Neuron (in vitro differentiated cells): ENCODE measurements at regions not wholly inside any gene's neighbourhood (a gene's known extent, or its start where the extent isn't known, plus 50 kb on each side); places are given as distances from the start of the nearest gene placed in this dataset.

Experiments
- H2AFZ ChIP-seq: one replicate; pipeline ENCODE4 v1.6.1; 2013; ENCODE audit warnings: low read depth, mild to moderate bottlenecking, inconsistent platforms, low read length, moderate library complexity
- H3K27me3 ChIP-seq: one replicate; pipeline ENCODE4 v1.6.1; 2013; ENCODE audit warnings: low read length; ENCODE audit not compliant: insufficient read depth
- H3K36me3 ChIP-seq: one replicate; pipeline ENCODE4 v1.6.1; 2013; ENCODE audit warnings: low read length; ENCODE audit not compliant: insufficient read depth
- H3K4me1 ChIP-seq: one replicate; pipeline ENCODE4 v1.6.1; 2013; ENCODE audit warnings: low read length; ENCODE audit not compliant: insufficient read depth
- H3K4me3 ChIP-seq: 2 replicates; pipeline ENCODE4 v1.5.1; 2013; ENCODE audit warnings: mild to moderate bottlenecking, low read length, moderate library complexity
- H3K9me3 ChIP-seq: one replicate; pipeline ENCODE4 v1.6.1; 2013; ENCODE audit warnings: low read length

GRCh38 chr18:78894033-78894305, 85.6 kb upstream of the SALL3 start:
- no peaks in the 10 kb centered on the region for H3K9me3 ChIP-seq
- no peak overlapping the region for H2AFZ ChIP-seq
- no peaks in the 10 kb centered on the region for H3K27me3 ChIP-seq
- no peak overlapping the region for H3K4me3 ChIP-seq
- H3K4me1 ChIP-seq = no peaks in the 10 kb centered on the region
- H3K36me3 ChIP-seq = no peaks in the 10 kb centered on the region

- H3K4me3 ChIP-seq = no peak overlapping the region
- no peaks in the 10 kb centered on the region for H3K36me3 ChIP-seq
- H3K9me3 ChIP-seq = no peaks in the 10 kb centered on the region
- H3K27me3 ChIP-seq = no peaks in the 10 kb centered on the region
- H3K4me1 ChIP-seq = no peaks in the 10 kb centered on the region
- H2AFZ ChIP-seq = no peak overlapping the region
Observed at GRCh38 chr18:78895207-78896001, 84.2 kb upstream of the SALL3 start.

GRCh38 chr18:78896111-78896905, 83.3 kb upstream of the SALL3 start:
- H3K9me3 ChIP-seq = no peaks in the 10 kb centered on the region
- no peaks in the 10 kb centered on the region for H3K36me3 ChIP-seq

GRCh38 chr18:78898066-78898465, 81.6 kb upstream of the SALL3 start:
- no peak overlapping the region for H3K4me3 ChIP-seq
- H3K27me3 ChIP-seq = no peaks in the 10 kb centered on the region
- no peaks in the 10 kb centered on the region for H3K36me3 ChIP-seq
- no peaks in the 10 kb centered on the region for H3K4me1 ChIP-seq
- no peak overlapping the region for H2AFZ ChIP-seq
- H3K9me3 ChIP-seq = no peaks in the 10 kb centered on the region

More at GRCh38 chr18:78896111-78896905, 83.3 kb upstream of the SALL3 start:
- H3K4me3 ChIP-seq = no peak overlapping the region
- H3K27me3 ChIP-seq = no peaks in the 10 kb centered on the region
- H2AFZ ChIP-seq = no peak overlapping the region
- no peaks in the 10 kb centered on the region for H3K4me1 ChIP-seq

GRCh38 chr18:78898635-78899034, 81.0 kb upstream of the SALL3 start:
- no peak overlapping the region for H2AFZ ChIP-seq
- H3K9me3 ChIP-seq = no peaks in the 10 kb centered on the region
- no peaks in the 10 kb centered on the region for H3K36me3 ChIP-seq
- H3K4me1 ChIP-seq = no peaks in the 10 kb centered on the region
- no peak overlapping the region for H3K4me3 ChIP-seq
- H3K27me3 ChIP-seq = peaks cover 2% of the 10 kb centered on the region

- no peak overlapping the region for H2AFZ ChIP-seq
- no peak overlapping the region for H3K4me3 ChIP-seq
- peaks cover 3% of the 10 kb centered on the region for H3K27me3 ChIP-seq
- no peaks in the 10 kb centered on the region for H3K36me3 ChIP-seq
- H3K9me3 ChIP-seq = no peaks in the 10 kb centered on the region
- no peaks in the 10 kb centered on the region for H3K4me1 ChIP-seq
Observed at GRCh38 chr18:78899241-78899640, 80.4 kb upstream of the SALL3 start.

- no peaks in the 10 kb centered on the region for H3K4me1 ChIP-seq
- H2AFZ ChIP-seq = no peak overlapping the region
- no peak overlapping the region for H3K4me3 ChIP-seq
- no peaks in the 10 kb centered on the region for H3K9me3 ChIP-seq
- H3K36me3 ChIP-seq = no peaks in the 10 kb centered on the region
- H3K27me3 ChIP-seq = peaks cover 3% of the 10 kb centered on the region
Observed at GRCh38 chr18:78900938-78901909, 78.4 kb upstream of the SALL3 start.

- no peaks in the 10 kb centered on the region for H3K36me3 ChIP-seq
- H3K4me3 ChIP-seq = no peak overlapping the region
- H3K27me3 ChIP-seq = peaks cover 3% of the 10 kb centered on the region
- H3K4me1 ChIP-seq = no peaks in the 10 kb centered on the region
- H3K9me3 ChIP-seq = no peaks in the 10 kb centered on the region
- no peak overlapping the region for H2AFZ ChIP-seq
Observed at GRCh38 chr18:78901923-78902794, 77.5 kb upstream of the SALL3 start.

GRCh38 chr18:78902795-78903435, 76.7 kb upstream of the SALL3 start:
- Histone ChIP-seq H3K4me1 (no peaks in the 10 kb centered on the region), H3K4me3 (no peak overlapping the region), H3K36me3 (no peaks in the 10 kb centered on the region), H3K9me3 (no peaks in the 10 kb centered on the region), H3K27me3 (peaks cover 3% of the 10 kb centered on the region), H2AFZ (no peak overlapping the region)

- Histone ChIP-seq H3K4me1 (no peaks in the 10 kb centered on the region), H3K4me3 (no peak overlapping the region), H2AFZ (no peak overlapping the region), H3K9me3 (no peaks in the 10 kb centered on the region), H3K36me3 (no peaks in the 10 kb centered on the region), H3K27me3 (peaks cover 3% of the 10 kb centered on the region)
Observed at GRCh38 chr18:78903436-78904178, 76.0 kb upstream of the SALL3 start.

- Histone ChIP-seq H3K27me3 (peaks cover 3% of the 10 kb centered on the region), H3K36me3 (no peaks in the 10 kb centered on the region), H3K4me3 (no peak overlapping the region), H2AFZ (no peak overlapping the region), H3K9me3 (no peaks in the 10 kb centered on the region), H3K4me1 (no peaks in the 10 kb centered on the region)
Observed at GRCh38 chr18:78904179-78904531, 75.5 kb upstream of the SALL3 start.
